Suprapubic skin (tissue), 4 donors: ENCODE measurements at regions not wholly inside any gene's neighbourhood (a gene's known extent, or its start where the extent isn't known, plus 50 kb on each side); places are given as distances from the start of the nearest gene placed in this dataset.

Experiments
- DNase-seq, 2 donors: peaks; one replicate each; pipeline ENCODE4 v3.0.0-alpha.2; 2019; ENCODE audit warnings: low spot score in 2 of 2
- H3K27ac ChIP-seq: fragments of 200-600 bp; sonication (generic); one replicate; pipeline ENCODE4 v1.5.1; 2019
- H3K27me3 ChIP-seq: fragments of 200-600 bp; sonication (generic); one replicate; pipeline ENCODE4 v1.5.1; 2019
- H3K36me3 ChIP-seq: fragments of 200-600 bp; sonication (generic); one replicate; pipeline ENCODE4 v1.5.1; 2019
- H3K4me1 ChIP-seq: fragments of 200-600 bp; sonication (generic); one replicate; pipeline ENCODE4 v1.5.1; 2019
- H3K4me3 ChIP-seq: fragments of 200-600 bp; sonication (generic); one replicate; pipeline ENCODE4 v1.5.1; 2019; ENCODE audit warnings: mild to moderate bottlenecking
- H3K9me3 ChIP-seq: fragments of 200-600 bp; sonication (generic); one replicate; pipeline ENCODE4 v1.5.1; 2019
- CTCF ChIP-seq, 2 donors: fragments of 200-600 bp in 1 of 2; fragments of 450-650 bp in 1 of 2; sonication (generic) in 1 of 2; IDR thresholded peaks; one replicate each; pipeline ENCODE4 v1.5.1; 2016 to 2019; ENCODE audit warnings: antibody characterized with exemption in 2 of 2, mild to moderate bottlenecking in 1 of 2, moderate library complexity in 1 of 2
- EP300 ChIP-seq: sonication (generic); formaldehyde crosslinking; IDR thresholded peaks from one replicate; pipeline ENCODE4 v1.6.1; 2017; ENCODE audit warnings: antibody characterized with exemption
- POLR2A ChIP-seq, 2 donors: fragments of 450-650 bp; IDR thresholded peaks; one replicate each; pipeline ENCODE4 v1.6.1; 2017; ENCODE audit warnings: antibody characterized with exemption in 2 of 2, mild to moderate bottlenecking in 2 of 2, moderate library complexity in 2 of 2
- POLR2AphosphoS5 ChIP-seq, 3 donors: sonication (generic); formaldehyde crosslinking; IDR thresholded peaks; one replicate each; pipeline ENCODE4 v1.6.1; 2017; ENCODE audit warnings: antibody characterized with exemption in 3 of 3
- WGBS: methylation state at CpG from one replicate; pipeline ENCODE4 v1.1.5; 2018; 5-methylcytosine and 5-hydroxymethylcytosine counted together

- TF ChIP-seq POLR2A (IDR thresholded peaks at IDR 0.05): no peak
- TF ChIP-seq EP300: no peak
- TF ChIP-seq CTCF (IDR thresholded peaks at IDR 0.05): no peak
- no peak for TF ChIP-seq POLR2AphosphoS5 (IDR thresholded peaks at IDR 0.05)
- Histone ChIP-seq H3K9me3 (peaks cover 6% of the 10 kb centered on the region), H3K4me3 (no peak overlapping the region), H3K27ac (no peak overlapping the region), H3K36me3 (no peaks in the 10 kb centered on the region), H3K4me1 (no peaks in the 10 kb centered on the region), H3K27me3 (peaks cover 11% of the 10 kb centered on the region)
- WGBS: 77% methylated on average over 3 of the region's 3 CpGs
- no peak for DNase-seq
These were observed 76.8 kb upstream of the CARD11 start for GRCh38 chr7:3120513-3120912.

- DNase-seq: no peak
- no peaks in the 10 kb centered on the region for H3K4me1 ChIP-seq
- no peak overlapping the region for H3K4me3 ChIP-seq
- H3K27me3 ChIP-seq: no peaks in the 10 kb centered on the region
- no peak overlapping the region for H3K27ac ChIP-seq
- H3K36me3 ChIP-seq: no peaks in the 10 kb centered on the region
- TF ChIP-seq POLR2A (IDR thresholded peaks at IDR 0.05) (no peak), POLR2AphosphoS5 (IDR thresholded peaks at IDR 0.05) (no peak), CTCF (IDR thresholded peaks at IDR 0.05) (no peak), EP300 (no peak)
- 83% methylated on average over 11 of the region's 11 CpGs for WGBS
- H3K9me3 ChIP-seq: no peaks in the 10 kb centered on the region
These were observed 85.3 kb upstream of the CARD11 start for GRCh38 chr7:3128857-3129490.

GRCh38 chr7:3133811-3134385, 90.2 kb upstream of the CARD11 start:
- DNase-seq: no peak
- no peak overlapping the region for H3K4me3 ChIP-seq
- H3K9me3 ChIP-seq: no peaks in the 10 kb centered on the region
- H3K4me1 ChIP-seq: no peaks in the 10 kb centered on the region
- 64% methylated on average over 8 of the region's 8 CpGs for WGBS
- TF ChIP-seq POLR2A (IDR thresholded peaks at IDR 0.05) (no peak), POLR2AphosphoS5 (IDR thresholded peaks at IDR 0.05) (no peak), EP300 (no peak)
- H3K27me3 ChIP-seq: peaks cover 31% of the 10 kb centered on the region
- H3K36me3 ChIP-seq: no peaks in the 10 kb centered on the region
- H3K27ac ChIP-seq: no peak overlapping the region

- Histone ChIP-seq H3K4me3 (no peak overlapping the region), H3K27ac (no peak overlapping the region), H3K9me3 (no peaks in the 10 kb centered on the region), H3K27me3 (peaks cover 36% of the 10 kb centered on the region), H3K36me3 (no peaks in the 10 kb centered on the region), H3K4me1 (no peaks in the 10 kb centered on the region)
- DNase-seq: no peak
- no peak for TF ChIP-seq POLR2A (IDR thresholded peaks at IDR 0.05)
- WGBS: 74% methylated on average over 6 of the region's 6 CpGs
These were observed 91.1 kb upstream of the CARD11 start for GRCh38 chr7:3134745-3135144.

- Histone ChIP-seq H3K27ac (no peak overlapping the region), H3K36me3 (no peaks in the 10 kb centered on the region), H3K9me3 (no peaks in the 10 kb centered on the region), H3K27me3 (peaks cover 42% of the 10 kb centered on the region), H3K4me3 (no peak overlapping the region), H3K4me1 (no peaks in the 10 kb centered on the region)
- no peak for DNase-seq
- 66% methylated on average over 6 of the region's 6 CpGs for WGBS
- TF ChIP-seq EP300: no peak
- TF ChIP-seq POLR2AphosphoS5 (IDR thresholded peaks at IDR 0.05): no peak
- no peak for TF ChIP-seq POLR2A (IDR thresholded peaks at IDR 0.05)
- no peak for TF ChIP-seq CTCF (IDR thresholded peaks at IDR 0.05)
These were observed 92.0 kb upstream of the CARD11 start for GRCh38 chr7:3135626-3136025.

GRCh38 chr7:3138206-3138605, 94.5 kb upstream of the CARD11 start:
- Histone ChIP-seq H3K27ac (no peak overlapping the region), H3K9me3 (no peaks in the 10 kb centered on the region), H3K4me1 (no peaks in the 10 kb centered on the region), H3K4me3 (no peak overlapping the region), H3K27me3 (peaks cover 45% of the 10 kb centered on the region), H3K36me3 (no peaks in the 10 kb centered on the region)
- TF ChIP-seq CTCF (IDR thresholded peaks at IDR 0.05) (no peak), POLR2A (IDR thresholded peaks at IDR 0.05) (no peak), POLR2AphosphoS5 (IDR thresholded peaks at IDR 0.05) (no peak), EP300 (no peak)
- 84% methylated on average over 6 of the region's 6 CpGs for WGBS
- DNase-seq: no peak
